K562 (cell line): ENCODE measurements at regions not wholly inside any gene's neighbourhood (a gene's known extent, or its start where the extent isn't known, plus 50 kb on each side); places are given as distances from the start of the nearest gene placed in this dataset.

Source experiments
- MAZ ChIP-seq, 2 experiments: fragments of 450-650 bp in 1 of 2; sonication (generic) in 1 of 2; formaldehyde crosslinking; IDR thresholded peaks in 1 of 2; conservative IDR thresholded peaks in 1 of 2; 2 replicates each; pipeline versions ENCODE4 v1.4.0 to v1.5.0; 2020; ENCODE audit warnings: mild to moderate bottlenecking in 1 of 2, missing genetic modification reagents in 1 of 2
- NCOR1 ChIP-seq: fragments of 450-650 bp; IDR thresholded peaks from 2 replicates; pipeline ENCODE4 v1.6.1; 2016; ENCODE audit warnings: mild to moderate bottlenecking, moderate library complexity
- NR2C1 ChIP-seq, 2 experiments: fragments of 450-650 bp; IDR thresholded peaks; 2 replicates each; pipeline ENCODE4 v1.6.1; 2017; ENCODE audit warnings: mild to moderate bottlenecking in 2 of 2, antibody characterized with exemption in 1 of 2, inconsistent platforms in 1 of 2, missing compliant biosample characterization in 1 of 2, missing genetic modification characterization in 1 of 2
- POLR2AphosphoS5 ChIP-seq: IDR thresholded peaks from 2 replicates; pipeline ENCODE4 v1.6.1; 2011; ENCODE audit warnings: mild to moderate bottlenecking, low read depth, low read length, moderate library complexity; ENCODE audit not compliant: control insufficient read depth, insufficient read depth
- TEAD1 ChIP-seq, 2 experiments: fragments of 450-650 bp in 1 of 2; sonication (generic) in 1 of 2; formaldehyde crosslinking; IDR thresholded peaks; 2 replicates each; pipeline versions ENCODE4 v1.4.0 to v1.8.0; 2020 to 2022; ENCODE audit warnings: mild to moderate bottlenecking in 2 of 2, missing genetic modification reagents in 1 of 2
- U2AF1 ChIP-seq: fragments of 200-400 bp; formaldehyde crosslinking; optimal IDR thresholded peaks from 2 replicates; pipeline ENCODE3; 2017; ENCODE audit warnings: mild to moderate bottlenecking, low read depth, low read length, moderate library complexity
- TF ChIP-seq, protein P1 (sequence below), 3 experiments: IDR thresholded peaks in 2 of 3; conservative IDR thresholded peaks in 1 of 3; 2 replicates each; pipeline ENCODE4 v1.5.1; 2011 to 2012; ENCODE audit warnings: low read length in 3 of 3, mild to moderate bottlenecking in 3 of 3, control low read depth in 2 of 3, improper control_type of control experiment in 1 of 3, inconsistent platforms in 1 of 3, low read depth in 1 of 3, mixed read lengths in 1 of 3, moderate library complexity in 1 of 3; ENCODE audit not compliant: insufficient read depth in 2 of 3

DNA sequence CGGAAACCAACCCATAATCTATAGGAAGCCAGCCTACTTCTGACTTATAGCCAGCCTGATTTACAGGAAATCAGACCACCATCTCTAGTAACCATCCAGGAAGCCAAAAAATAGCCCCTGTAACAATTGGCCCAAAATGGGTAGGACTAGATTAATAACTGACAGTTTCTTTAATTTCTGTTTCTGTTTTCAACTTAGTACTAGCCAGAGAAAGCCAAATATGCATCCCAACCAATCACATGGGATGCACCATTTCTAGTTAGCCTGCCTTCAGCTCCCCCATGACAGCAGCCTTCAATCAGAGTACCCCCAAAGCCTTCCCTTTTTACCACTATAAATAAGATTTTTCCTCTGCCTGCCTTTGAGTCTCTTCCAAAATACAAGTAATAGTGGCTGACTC is 239.1 kb upstream of the GADL1 start:
- TF ChIP-seq, protein P1, sequence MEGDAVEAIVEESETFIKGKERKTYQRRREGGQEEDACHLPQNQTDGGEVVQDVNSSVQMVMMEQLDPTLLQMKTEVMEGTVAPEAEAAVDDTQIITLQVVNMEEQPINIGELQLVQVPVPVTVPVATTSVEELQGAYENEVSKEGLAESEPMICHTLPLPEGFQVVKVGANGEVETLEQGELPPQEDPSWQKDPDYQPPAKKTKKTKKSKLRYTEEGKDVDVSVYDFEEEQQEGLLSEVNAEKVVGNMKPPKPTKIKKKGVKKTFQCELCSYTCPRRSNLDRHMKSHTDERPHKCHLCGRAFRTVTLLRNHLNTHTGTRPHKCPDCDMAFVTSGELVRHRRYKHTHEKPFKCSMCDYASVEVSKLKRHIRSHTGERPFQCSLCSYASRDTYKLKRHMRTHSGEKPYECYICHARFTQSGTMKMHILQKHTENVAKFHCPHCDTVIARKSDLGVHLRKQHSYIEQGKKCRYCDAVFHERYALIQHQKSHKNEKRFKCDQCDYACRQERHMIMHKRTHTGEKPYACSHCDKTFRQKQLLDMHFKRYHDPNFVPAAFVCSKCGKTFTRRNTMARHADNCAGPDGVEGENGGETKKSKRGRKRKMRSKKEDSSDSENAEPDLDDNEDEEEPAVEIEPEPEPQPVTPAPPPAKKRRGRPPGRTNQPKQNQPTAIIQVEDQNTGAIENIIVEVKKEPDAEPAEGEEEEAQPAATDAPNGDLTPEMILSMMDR (IDR thresholded peaks at IDR 0.05 in 2 of 3, conservative IDR thresholded peaks at IDR 0.05 in 1 of 3; ENCODE audit: insufficient read depth in 2 of 3, low read depth in 1 of 3, low read length in 3 of 3), result no peak
- TF ChIP-seq POLR2AphosphoS5 (no peak), NR2C1 (IDR thresholded peaks at IDR 0.05) (no peak), NR2C1 (tag; IDR thresholded peaks at IDR 0.05) (no peak), TEAD1 (CRISPR knock-in tag; IDR thresholded peaks at IDR 0.05) (no peak), NCOR1 (no peak), MAZ (CRISPR knock-in tag; conservative IDR thresholded peaks at IDR 0.05 in 1 of 2, IDR thresholded peaks at IDR 0.05 in 1 of 2) (no peak), U2AF1 (no peak)
